RPMI7951 (cell line): ENCODE measurements at regions not wholly inside any gene's neighbourhood (a gene's known extent, or its start where the extent isn't known, plus 50 kb on each side); places are given as distances from the start of the nearest gene placed in this dataset.

Experiments used
- DNase-seq: peaks from one replicate; pipeline ENCODE4 v3.0.0-alpha.2; 2012; ENCODE audit warnings: low read depth

DNA sequence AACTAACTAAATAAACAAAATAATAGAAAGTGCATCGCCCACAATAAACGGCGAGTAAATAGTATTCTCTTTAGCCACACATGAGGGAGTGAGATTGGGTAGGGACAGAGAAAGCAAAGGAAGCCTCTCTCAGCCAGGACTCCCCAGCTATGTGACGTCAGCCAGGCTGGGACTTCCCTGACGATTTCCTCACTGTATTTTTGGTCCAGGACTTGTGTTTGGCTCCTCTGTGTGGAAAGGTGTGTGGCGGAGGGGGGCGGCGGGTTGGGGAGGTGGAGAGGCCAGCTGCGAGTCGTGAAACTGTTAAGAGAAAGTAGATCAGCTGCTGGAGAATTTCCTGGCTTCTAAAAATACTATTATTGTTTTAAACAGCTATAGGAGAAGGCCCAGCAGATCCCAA, 1124.6 kb downstream of the AACS start:
- no peak for DNase-seq

- no peak for DNase-seq
Measured at GRCh38 chr12:126191031-126191891, 1126.0 kb downstream of the AACS start.

DNA sequence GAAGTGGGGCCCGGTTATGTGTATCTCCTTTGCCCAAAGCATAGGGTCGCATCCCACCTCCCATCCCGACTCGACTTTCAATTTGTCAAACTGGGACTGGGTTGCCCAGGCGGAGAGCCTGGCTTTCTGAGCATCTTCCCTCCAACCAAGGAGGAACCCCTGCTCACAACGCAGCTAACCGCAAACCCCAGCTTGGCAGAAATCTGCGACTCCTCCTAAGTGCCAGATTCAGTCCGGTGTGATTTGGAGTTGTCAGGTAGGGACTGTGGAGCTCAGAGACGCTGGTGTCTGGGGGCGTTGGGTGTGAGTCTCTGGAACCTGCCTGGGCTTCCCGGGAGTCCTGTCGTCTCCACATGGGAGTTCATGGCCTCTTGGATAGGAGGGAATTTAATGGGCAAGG, 1126.7 kb downstream of the AACS start:
- no peak for DNase-seq

DNA sequence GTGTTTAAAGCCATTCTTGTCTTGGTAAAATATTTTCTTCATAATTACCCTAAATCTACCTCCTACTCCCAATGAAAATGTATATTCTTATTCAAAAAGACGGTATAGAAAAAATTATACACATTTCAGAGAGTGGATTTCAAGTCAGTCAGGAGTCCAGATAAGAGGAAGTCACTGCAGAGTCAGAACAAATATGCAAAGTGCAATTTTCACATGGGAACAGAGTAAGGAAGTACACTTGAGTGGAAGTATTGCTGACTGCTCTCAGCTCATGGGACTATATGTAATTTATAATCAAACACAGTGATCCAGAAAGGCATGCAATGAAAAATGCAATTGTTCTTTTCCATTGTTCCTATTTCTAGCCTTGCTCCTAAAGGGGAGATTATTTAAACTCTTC, 1128.0 kb downstream of the AACS start:
- no peak for DNase-seq

- DNase-seq: no peak
Measured at GRCh38 chr12:126196263-126196662, 1131.0 kb downstream of the AACS start.

DNA sequence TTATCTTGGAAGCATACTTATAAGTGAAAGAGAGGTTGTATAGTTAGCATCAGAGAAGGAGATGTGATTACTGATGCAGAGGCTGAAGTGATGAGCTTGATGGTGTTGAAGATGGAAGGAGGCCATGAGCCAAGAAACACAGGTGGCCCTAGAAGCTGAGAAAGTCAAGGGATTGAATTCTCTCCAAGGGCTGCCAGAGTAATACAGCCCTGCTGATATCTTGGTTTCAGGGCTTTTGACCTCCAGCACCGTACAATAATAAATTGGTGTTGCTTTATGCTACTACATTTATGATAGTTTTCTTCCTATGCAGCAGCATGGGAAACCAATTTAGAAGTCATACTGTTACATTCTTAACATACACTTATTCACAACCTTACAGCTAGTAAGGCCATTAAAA, 1133.3 kb downstream of the AACS start:
- no peak for DNase-seq

GRCh38 chr12:126198966-126199692, 1133.9 kb downstream of the AACS start:
- no peak for DNase-seq

- no peak for DNase-seq
Measured at GRCh38 chr12:126201981-126202537, 1136.8 kb downstream of the AACS start.

- no peak for DNase-seq
Measured at GRCh38 chr12:126204326-126204725, 1139.1 kb downstream of the AACS start.

GRCh38 chr12:126210026-126210425, 1144.8 kb downstream of the AACS start:
- DNase-seq: no peak

DNA sequence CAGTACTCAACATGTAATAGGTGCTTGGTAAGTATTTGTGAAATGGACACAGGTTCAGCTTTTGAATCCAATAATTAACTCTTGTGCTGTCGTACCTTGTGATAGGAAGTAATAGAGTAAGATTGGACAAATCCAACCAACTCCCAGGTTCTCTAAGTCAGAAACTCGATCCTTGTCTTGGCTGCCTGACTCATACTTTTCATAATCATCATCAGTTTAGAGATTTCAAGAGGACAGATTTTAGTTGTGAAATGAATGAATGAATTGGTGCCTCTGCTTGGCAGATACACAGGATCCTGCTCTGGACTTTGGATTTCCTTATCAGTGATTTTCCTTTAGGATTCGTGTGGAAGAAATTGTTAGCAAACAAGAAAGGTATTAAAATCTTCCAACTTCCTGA, 1145.2 kb downstream of the AACS start:
- no peak for DNase-seq

DNA sequence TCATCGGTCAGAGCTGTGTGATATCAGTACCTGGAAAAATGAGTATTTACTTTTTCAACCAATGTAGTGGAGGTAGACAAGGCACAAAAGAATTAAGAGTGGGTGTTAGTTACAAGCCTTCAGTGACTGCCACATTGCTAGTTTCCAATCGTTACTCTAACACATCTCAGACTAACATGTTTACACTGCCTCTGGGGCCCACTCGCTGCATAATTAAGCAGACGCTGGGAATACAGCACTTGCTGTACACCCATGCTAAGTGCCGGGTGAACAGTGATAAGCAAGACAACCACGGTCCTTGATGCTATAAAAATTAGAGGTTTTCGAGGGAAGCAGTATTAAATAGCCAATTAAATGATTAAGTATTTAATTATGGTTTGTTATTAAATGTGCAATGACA, 1147.6 kb downstream of the AACS start:
- no peak for DNase-seq

DNA sequence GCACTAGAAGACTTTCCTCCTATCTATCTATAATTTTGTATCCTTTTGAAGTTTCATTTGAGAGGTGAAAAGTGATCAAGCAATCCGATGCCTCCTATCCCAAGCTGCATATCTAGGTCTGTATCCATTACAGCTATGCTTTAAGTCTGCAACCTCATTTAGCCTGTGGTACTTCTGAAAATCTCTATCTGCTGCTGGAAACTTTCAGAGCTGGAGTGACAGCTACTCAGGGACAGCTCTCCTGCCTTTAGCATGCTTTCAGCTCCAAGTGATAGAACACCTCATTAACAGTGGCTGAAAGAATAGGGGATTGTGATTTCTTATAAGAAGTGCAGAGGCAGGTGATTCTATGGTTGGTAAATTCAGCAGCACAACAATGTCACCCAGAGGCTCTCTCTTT, 1153.5 kb downstream of the AACS start:
- no peak for DNase-seq

- DNase-seq: no peak
Measured at GRCh38 chr12:126219139-126219538, 1153.9 kb downstream of the AACS start.

DNA sequence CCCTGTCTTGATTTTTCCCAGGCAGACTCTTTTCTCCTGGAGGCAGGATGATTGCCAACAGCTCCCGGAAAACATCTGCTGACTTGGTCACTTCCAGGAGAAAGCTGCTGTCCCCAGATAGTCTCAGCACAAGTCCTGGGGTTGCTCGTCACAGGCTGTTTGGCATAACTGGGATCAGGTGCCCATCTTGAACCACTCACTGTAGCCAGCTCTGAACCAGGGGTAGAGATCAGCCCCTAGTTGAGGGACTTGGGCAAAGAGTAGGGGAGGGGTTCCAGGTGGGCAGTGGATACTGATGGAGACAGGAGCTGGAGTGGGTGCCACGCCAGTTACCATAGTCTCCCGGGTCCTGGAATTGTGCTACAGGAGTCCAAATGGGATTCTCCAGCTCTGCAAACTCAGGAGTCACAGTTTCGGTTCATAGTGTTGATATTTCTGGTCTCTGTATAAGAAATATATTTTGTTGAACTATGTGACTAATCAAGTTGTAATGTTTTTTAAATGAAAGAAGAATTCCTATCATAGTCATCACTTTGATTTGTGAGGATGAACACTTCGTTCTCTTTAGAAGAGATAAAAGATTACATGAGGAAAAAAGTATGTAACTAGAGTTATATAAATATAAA, 1154.5 kb downstream of the AACS start:
- no peak for DNase-seq

- DNase-seq: no peak
Measured at GRCh38 chr12:126224032-126224431, 1158.8 kb downstream of the AACS start.

DNA sequence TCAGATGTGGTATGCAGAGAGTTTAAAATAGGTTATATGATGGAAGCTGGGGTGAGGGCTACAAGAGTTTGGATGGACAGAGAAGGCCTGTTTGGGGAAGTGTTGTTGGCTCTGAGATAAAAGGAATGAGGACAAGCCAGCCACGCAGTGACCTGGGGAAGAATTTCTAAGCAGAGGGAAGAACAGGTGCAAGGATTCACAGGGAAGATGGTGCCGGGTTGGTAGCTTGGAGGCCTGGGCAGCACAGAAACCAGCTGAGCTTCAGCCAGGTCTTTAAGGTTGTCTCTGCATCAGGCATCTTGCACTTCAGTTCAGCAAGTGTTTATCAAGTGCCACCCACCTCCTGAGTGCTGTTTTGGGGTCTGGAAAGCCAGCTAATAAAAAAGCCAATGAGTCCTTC, 1163.7 kb downstream of the AACS start:
- DNase-seq: no peak

DNA sequence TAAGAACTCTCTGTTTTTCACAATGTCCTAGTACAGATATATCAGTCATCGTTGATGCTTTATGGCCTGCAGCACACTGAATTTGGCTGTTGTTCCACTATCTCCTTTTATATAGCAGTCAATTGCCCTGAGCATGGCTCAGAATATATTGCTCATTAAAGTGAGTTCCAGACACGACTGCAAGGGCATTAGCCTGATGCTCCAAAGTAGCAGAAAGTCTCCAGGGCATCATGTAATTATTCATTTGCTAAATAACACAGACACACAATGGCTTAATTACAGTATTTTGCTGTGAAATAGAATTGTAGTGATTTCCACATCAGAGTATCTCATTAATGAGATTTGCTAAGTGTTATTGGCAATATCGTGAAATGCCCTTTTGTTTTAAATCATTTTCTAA, 1167.5 kb downstream of the AACS start:
- no peak for DNase-seq

- no peak for DNase-seq
Measured at GRCh38 chr12:126233625-126234024, 1168.4 kb downstream of the AACS start.

DNA sequence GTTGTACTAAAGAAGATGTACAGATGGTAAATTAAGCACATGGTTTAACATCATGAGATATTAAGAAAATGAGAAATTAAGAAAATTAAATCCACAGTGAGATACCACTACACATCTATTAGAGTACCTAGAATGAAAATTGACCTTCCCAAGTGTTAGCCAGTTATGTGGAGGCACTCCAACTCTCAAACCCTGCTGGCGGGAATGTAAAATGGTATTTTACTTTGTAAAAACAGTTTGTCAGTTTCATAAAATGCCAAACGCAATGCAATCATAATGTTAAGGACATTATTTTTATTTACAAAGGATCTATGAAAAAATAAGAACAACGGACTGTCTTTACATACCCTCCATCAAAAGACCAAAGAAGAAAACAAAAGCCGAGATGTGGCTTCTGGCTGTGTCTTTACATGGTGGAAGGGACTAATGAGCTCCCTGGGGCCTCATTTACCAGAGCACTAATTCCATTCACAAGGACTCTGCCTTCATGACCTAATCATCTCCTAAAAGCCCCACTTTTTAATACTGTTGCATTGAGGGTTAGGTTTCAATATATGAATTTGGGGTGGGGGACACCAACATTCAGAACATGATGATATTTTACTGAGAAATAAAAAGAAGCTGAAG, 1178.7 kb downstream of the AACS start:
- no peak for DNase-seq

DNA sequence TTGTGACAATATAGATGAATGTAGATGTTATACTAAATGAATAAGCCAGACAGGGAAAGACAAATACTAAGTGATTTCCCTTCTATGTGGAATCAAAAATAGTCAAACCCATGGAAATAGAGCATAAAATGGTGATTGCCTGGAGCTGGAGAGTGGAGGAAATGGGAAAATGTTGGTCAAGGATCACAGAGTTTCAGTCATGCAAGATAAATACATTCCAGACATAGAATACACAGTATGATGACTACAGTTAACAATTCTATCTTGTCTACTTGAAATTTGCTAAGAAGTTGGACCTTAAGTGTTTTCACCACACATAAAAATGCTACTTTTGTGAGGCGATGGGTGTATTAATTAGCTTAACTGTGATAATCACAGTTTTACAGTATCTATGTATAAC, 1182.7 kb downstream of the AACS start:
- peak; percentile 3 for DNase-seq

GRCh38 chr12:126248871-126249403, 1183.7 kb downstream of the AACS start:
- DNase-seq: no peak
